WTC11 (cell line): ENCODE measurements at regions not wholly inside any gene's neighbourhood (a gene's known extent, or its start where the extent isn't known, plus 50 kb on each side); places are given as distances from the start of the nearest gene placed in this dataset.

ENCODE experiments used
- ATAC-seq: fragments of 200-7000 bp; cut with Tn5 transposase; 2 replicates; pipeline ENCODE4 v1.10.0; 2021; ENCODE audit warnings: mild to moderate bottlenecking, moderate library complexity
- CTCF ChIA-PET: fragments of 300-600 bp; sonication (Branson Sonifier 250); formaldehyde crosslinking; loops from one replicate; lab custom pipeline; 2021; ENCODE audit warnings: antibody characterized with exemption; lab: Charles Lee
- POLR2A ChIA-PET: fragments of 350-600 bp; sonication (Branson Sonifier 250); formaldehyde crosslinking; loops from one replicate; lab custom pipeline; 2021; ENCODE audit warnings: antibody characterized with exemption; lab: Charles Lee
- DNase-seq: peaks from one replicate; pipeline ENCODE4 v3.0.0; 2021; ENCODE audit warnings: low spot score
- H3K27ac Mint-ChIP-seq: 2 replicates; pipeline ENCODE4 v1.8.0; 2021; ENCODE audit warnings: mixed read lengths
- H3K27me3 Mint-ChIP-seq: 2 replicates; pipeline ENCODE4 v1.8.0; 2021; ENCODE audit warnings: low read depth, mild to moderate bottlenecking, moderate library complexity, mixed read lengths
- H3K36me3 Mint-ChIP-seq: 2 replicates; pipeline ENCODE4 v1.8.0; 2021; ENCODE audit warnings: mixed read lengths
- H3K4me1 Mint-ChIP-seq: 2 replicates; pipeline ENCODE4 v1.8.0; 2022; ENCODE audit warnings: mixed read lengths
- H3K4me3 Mint-ChIP-seq: 2 replicates; pipeline ENCODE4 v1.8.0; 2021; ENCODE audit warnings: mild to moderate bottlenecking, moderate library complexity, mixed read lengths
- H3K9me3 Mint-ChIP-seq: 2 replicates; pipeline ENCODE4 v1.8.0; 2021; ENCODE audit warnings: mixed read lengths
- ARID4B ChIP-seq: sonication (generic); formaldehyde crosslinking; IDR thresholded peaks from 2 replicates; pipeline ENCODE4 v1.8.0; 2023; ENCODE audit warnings: missing genetic modification reagents, mild to moderate bottlenecking, borderline replicate concordance
- CREB1 ChIP-seq: sonication (generic); formaldehyde crosslinking; IDR thresholded peaks from 2 replicates; pipeline ENCODE4 v1.8.0; 2023; ENCODE audit warnings: mild to moderate bottlenecking, missing genetic modification reagents
- E2F5 ChIP-seq: sonication (generic); formaldehyde crosslinking; IDR thresholded peaks from 2 replicates; pipeline ENCODE4 v1.8.1; 2022; ENCODE audit warnings: mild to moderate bottlenecking, moderate library complexity, missing genetic modification reagents
- ELF4 ChIP-seq: sonication (generic); formaldehyde crosslinking; IDR thresholded peaks from 2 replicates; pipeline ENCODE4 v1.8.1; 2022; ENCODE audit warnings: low read depth, mild to moderate bottlenecking, moderate library complexity, missing genetic modification reagents
- ETV6 ChIP-seq: sonication (generic); formaldehyde crosslinking; IDR thresholded peaks from 2 replicates; pipeline ENCODE4 v1.8.1; 2022; ENCODE audit warnings: mild to moderate bottlenecking, missing genetic modification reagents
- JUN ChIP-seq: sonication (generic); formaldehyde crosslinking; IDR thresholded peaks from 2 replicates; pipeline ENCODE4 v1.8.0; 2023; ENCODE audit warnings: mild to moderate bottlenecking, missing genetic modification reagents
- KAT7 ChIP-seq: sonication (generic); formaldehyde crosslinking; IDR thresholded peaks from 2 replicates; pipeline ENCODE4 v1.8.1; 2023; ENCODE audit warnings: missing genetic modification reagents, mild to moderate bottlenecking, borderline replicate concordance
- MXD4 ChIP-seq: fragments of 250-450 bp; sonication (Bioruptor Pico); IDR thresholded peaks from 2 replicates; pipeline ENCODE4 v1.8.0; 2021; ENCODE audit warnings: mild to moderate bottlenecking, moderate library complexity, borderline replicate concordance
- NR3C1 ChIP-seq: sonication (generic); formaldehyde crosslinking; conservative IDR thresholded peaks from 2 replicates; pipeline ENCODE4 v1.8.1; 2023; ENCODE audit warnings: low read depth, mild to moderate bottlenecking, missing genetic modification reagents
- PREB ChIP-seq: sonication (generic); formaldehyde crosslinking; IDR thresholded peaks from 2 replicates; pipeline ENCODE4 v1.8.1; 2022; ENCODE audit warnings: mild to moderate bottlenecking, missing genetic modification reagents, moderate library complexity, borderline replicate concordance
- PRRX2 ChIP-seq: fragments of 250-450 bp; sonication (Bioruptor Pico); IDR thresholded peaks from 2 replicates; pipeline ENCODE4 v1.8.0; 2021; ENCODE audit warnings: mild to moderate bottlenecking
- ZNF219 ChIP-seq: sonication (generic); formaldehyde crosslinking; IDR thresholded peaks from 2 replicates; pipeline ENCODE4 v1.8.0; 2023; ENCODE audit warnings: missing genetic modification reagents, mild to moderate bottlenecking, borderline replicate concordance
- ZNF512 ChIP-seq: sonication (generic); formaldehyde crosslinking; IDR thresholded peaks from 2 replicates; pipeline ENCODE4 v1.8.1; 2022; ENCODE audit warnings: missing genetic modification reagents, borderline replicate concordance
- TF ChIP-seq, protein P1 (sequence below): sonication (generic); formaldehyde crosslinking; IDR thresholded peaks from 2 replicates; pipeline ENCODE4 v1.8.0; 2022; ENCODE audit warnings: mild to moderate bottlenecking, missing genetic modification reagents
- TF ChIP-seq, protein P2 (sequence below): fragments of 200-600 bp; IDR thresholded peaks from 2 replicates; pipeline ENCODE4 v1.8.0; 2022; ENCODE audit warnings: antibody characterized with exemption
- TF ChIP-seq, protein P3 (sequence below): sonication (generic); formaldehyde crosslinking; IDR thresholded peaks from 2 replicates; pipeline ENCODE4 v1.8.0; 2022; ENCODE audit warnings: mild to moderate bottlenecking, missing genetic modification reagents
- TF ChIP-seq, protein P4 (sequence below): fragments of 250-450 bp; sonication (Bioruptor Pico); IDR thresholded peaks from 2 replicates; pipeline ENCODE4 v1.9.0; 2021; ENCODE audit warnings: mild to moderate bottlenecking
- TF ChIP-seq, protein P5 (sequence below): fragments of 250-450 bp; sonication (Bioruptor Pico); IDR thresholded peaks from 2 replicates; pipeline ENCODE4 v1.9.0; 2021; ENCODE audit warnings: moderate library complexity, mild to moderate bottlenecking, inconsistent platforms, borderline replicate concordance

DNA sequence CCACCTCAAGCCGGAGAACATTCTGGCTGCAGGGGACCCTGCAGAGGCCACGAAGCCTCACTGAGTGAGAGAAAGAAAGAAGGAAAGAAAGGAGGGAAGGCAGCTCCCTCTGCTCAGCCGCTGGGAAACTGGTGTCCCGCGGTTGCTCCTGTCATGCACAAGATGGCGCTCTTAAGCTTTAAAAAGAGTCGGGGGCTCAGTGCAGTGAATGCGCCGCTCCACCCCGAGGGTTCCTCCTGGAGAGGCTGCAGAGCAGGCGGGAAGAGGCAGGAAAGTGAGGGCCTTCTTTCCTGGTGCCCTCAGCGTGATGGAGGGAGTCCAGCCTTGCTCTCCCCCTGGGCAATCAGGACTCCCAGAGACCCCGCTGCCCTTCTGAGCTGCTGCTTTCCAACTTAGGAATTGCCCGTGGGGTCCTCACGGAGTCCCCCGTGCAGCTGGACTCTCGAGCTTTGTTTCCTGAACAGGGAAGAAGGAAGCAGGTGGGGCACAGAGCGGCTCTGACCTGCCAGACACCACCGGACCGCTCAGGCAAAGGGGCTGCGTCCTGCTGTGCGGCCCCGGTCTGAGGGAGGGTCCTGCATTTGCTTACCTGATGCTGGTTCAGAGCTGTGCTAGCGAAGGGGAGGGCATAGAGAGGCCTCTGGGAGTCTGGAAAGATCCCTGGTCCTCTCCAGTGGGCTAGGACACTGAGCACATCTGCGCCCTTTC lies 141.9 kb upstream of the MKI67 start:
- H3K4me1 Mint-ChIP-seq, result peaks cover 42% of the 10 kb centered on the region
- H3K27me3 Mint-ChIP-seq, result 0 out of 2 replicates have a peak, but pooled peaks cover 4% of the 10 kb centered on the region
- no peaks in the 10 kb centered on the region for H3K9me3 Mint-ChIP-seq
- DNase-seq, result peak; percentile 85
- ChIA-PET CTCF (interaction anchor here (0.6 to 2.1 kb wide), 51 partner anchors 8 to 1098 kb away, joined by 3 to 19 read pairs (median 4); no protein-coding TSS in a partner anchor), POLR2A (no interaction called here)
- peak; percentile 92 for ATAC-seq
- H3K4me3 Mint-ChIP-seq, result no peak overlapping the region
- TF ChIP-seq, protein P1, sequence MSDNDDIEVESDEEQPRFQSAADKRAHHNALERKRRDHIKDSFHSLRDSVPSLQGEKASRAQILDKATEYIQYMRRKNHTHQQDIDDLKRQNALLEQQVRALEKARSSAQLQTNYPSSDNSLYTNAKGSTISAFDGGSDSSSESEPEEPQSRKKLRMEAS (CRISPR knock-in tag), result no peak; the same call in 1 of the 2 replicates
- TF ChIP-seq PRRX2 (CRISPR knock-in tag), result peak; percentile 45; the same call in 1 of the 2 replicates
- TF ChIP-seq, protein P2, sequence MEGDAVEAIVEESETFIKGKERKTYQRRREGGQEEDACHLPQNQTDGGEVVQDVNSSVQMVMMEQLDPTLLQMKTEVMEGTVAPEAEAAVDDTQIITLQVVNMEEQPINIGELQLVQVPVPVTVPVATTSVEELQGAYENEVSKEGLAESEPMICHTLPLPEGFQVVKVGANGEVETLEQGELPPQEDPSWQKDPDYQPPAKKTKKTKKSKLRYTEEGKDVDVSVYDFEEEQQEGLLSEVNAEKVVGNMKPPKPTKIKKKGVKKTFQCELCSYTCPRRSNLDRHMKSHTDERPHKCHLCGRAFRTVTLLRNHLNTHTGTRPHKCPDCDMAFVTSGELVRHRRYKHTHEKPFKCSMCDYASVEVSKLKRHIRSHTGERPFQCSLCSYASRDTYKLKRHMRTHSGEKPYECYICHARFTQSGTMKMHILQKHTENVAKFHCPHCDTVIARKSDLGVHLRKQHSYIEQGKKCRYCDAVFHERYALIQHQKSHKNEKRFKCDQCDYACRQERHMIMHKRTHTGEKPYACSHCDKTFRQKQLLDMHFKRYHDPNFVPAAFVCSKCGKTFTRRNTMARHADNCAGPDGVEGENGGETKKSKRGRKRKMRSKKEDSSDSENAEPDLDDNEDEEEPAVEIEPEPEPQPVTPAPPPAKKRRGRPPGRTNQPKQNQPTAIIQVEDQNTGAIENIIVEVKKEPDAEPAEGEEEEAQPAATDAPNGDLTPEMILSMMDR, result peak; percentile 72
- no peaks in the 10 kb centered on the region for H3K36me3 Mint-ChIP-seq
- no peak overlapping the region for H3K27ac Mint-ChIP-seq

DNA sequence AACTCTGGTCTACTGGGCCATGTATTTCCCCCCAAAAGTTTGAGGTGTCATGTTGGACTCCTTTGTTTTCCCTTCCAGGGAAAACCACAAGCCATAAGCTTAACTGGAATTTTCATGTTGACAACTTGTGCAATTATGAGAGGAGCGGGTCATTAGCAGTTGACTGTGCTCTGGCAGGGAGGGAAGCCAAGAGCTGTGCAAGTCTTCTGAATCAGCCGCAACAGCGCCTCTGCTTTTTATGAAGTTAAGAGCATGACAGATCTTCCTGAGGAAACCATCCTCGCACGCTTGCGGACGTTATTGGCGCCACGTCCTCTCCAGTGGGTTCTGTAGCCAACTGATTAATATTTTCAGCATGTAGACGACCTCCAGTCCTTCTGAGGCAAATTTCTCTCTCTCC lies 148.7 kb upstream of the MKI67 start:
- Mint-ChIP-seq H3K36me3 (no peaks in the 10 kb centered on the region), H3K9me3 (no peaks in the 10 kb centered on the region), H3K27me3 (no peaks in the 10 kb centered on the region), H3K4me1 (peaks cover 4% of the 10 kb centered on the region; the same call in 1 of the 2 replicates), H3K27ac (no peak overlapping the region), H3K4me3 (no peak overlapping the region)
- ATAC-seq (no peak), DNase-seq (no peak)
- ChIA-PET POLR2A (no interaction called here), CTCF (interaction anchor here (1.1 kb wide), 2 partner anchors 11 to 63 kb away, joined by 3 to 5 read pairs; no protein-coding TSS in a partner anchor)
- TF ChIP-seq KAT7 (CRISPR knock-in tag) (no peak), PREB (CRISPR knock-in tag) (no peak), ARID4B (CRISPR knock-in tag) (no peak), PRRX2 (CRISPR knock-in tag) (no peak), ETV6 (CRISPR knock-in tag) (no peak), ZNF512 (CRISPR knock-in tag) (no peak), ZNF219 (CRISPR knock-in tag) (no peak), MXD4 (CRISPR knock-in tag) (no peak), NR3C1 (CRISPR knock-in tag) (no peak), JUN (CRISPR knock-in tag) (no peak), CREB1 (no peak), E2F5 (CRISPR knock-in tag) (no peak), ELF4 (CRISPR knock-in tag) (no peak)
- TF ChIP-seq, protein P3, sequence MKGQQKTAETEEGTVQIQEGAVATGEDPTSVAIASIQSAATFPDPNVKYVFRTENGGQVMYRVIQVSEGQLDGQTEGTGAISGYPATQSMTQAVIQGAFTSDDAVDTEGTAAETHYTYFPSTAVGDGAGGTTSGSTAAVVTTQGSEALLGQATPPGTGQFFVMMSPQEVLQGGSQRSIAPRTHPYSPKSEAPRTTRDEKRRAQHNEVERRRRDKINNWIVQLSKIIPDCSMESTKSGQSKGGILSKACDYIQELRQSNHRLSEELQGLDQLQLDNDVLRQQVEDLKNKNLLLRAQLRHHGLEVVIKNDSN, result no peak
- TF ChIP-seq, protein P4, sequence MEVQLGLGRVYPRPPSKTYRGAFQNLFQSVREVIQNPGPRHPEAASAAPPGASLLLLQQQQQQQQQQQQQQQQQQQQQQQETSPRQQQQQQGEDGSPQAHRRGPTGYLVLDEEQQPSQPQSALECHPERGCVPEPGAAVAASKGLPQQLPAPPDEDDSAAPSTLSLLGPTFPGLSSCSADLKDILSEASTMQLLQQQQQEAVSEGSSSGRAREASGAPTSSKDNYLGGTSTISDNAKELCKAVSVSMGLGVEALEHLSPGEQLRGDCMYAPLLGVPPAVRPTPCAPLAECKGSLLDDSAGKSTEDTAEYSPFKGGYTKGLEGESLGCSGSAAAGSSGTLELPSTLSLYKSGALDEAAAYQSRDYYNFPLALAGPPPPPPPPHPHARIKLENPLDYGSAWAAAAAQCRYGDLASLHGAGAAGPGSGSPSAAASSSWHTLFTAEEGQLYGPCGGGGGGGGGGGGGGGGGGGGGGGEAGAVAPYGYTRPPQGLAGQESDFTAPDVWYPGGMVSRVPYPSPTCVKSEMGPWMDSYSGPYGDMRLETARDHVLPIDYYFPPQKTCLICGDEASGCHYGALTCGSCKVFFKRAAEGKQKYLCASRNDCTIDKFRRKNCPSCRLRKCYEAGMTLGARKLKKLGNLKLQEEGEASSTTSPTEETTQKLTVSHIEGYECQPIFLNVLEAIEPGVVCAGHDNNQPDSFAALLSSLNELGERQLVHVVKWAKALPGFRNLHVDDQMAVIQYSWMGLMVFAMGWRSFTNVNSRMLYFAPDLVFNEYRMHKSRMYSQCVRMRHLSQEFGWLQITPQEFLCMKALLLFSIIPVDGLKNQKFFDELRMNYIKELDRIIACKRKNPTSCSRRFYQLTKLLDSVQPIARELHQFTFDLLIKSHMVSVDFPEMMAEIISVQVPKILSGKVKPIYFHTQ (CRISPR knock-in tag), result no peak
- TF ChIP-seq, protein P5, sequence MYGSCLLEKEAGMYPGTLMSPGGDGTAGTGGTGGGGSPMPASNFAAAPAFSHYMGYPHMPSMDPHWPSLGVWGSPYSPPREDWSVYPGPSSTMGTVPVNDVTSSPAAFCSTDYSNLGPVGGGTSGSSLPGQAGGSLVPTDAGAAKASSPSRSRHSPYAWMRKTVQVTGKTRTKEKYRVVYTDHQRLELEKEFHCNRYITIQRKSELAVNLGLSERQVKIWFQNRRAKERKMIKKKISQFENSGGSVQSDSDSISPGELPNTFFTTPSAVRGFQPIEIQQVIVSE (CRISPR knock-in tag), result no peak
